Fibroblast of mammary gland (primary cell): ENCODE measurements at regions not wholly inside any gene's neighbourhood (a gene's known extent, or its start where the extent isn't known, plus 50 kb on each side); places are given as distances from the start of the nearest gene placed in this dataset.

Experiments used
- DNase-seq: peaks from one replicate; pipeline ENCODE4 v3.0.0-alpha.2; 2010; ENCODE audit warnings: low read depth
- H3K4me3 ChIP-seq: 2 replicates; pipeline ENCODE4 v1.5.1; 2011; ENCODE audit warnings: low read depth, mild to moderate bottlenecking, low read length, moderate library complexity; ENCODE audit not compliant: control insufficient read depth
- TF ChIP-seq, protein P1 (sequence below): conservative IDR thresholded peaks from 2 replicates; pipeline ENCODE4 v1.5.1; 2011; ENCODE audit warnings: low read depth, low read length, inconsistent platforms; ENCODE audit not compliant: control insufficient read depth, insufficient read depth

DNA sequence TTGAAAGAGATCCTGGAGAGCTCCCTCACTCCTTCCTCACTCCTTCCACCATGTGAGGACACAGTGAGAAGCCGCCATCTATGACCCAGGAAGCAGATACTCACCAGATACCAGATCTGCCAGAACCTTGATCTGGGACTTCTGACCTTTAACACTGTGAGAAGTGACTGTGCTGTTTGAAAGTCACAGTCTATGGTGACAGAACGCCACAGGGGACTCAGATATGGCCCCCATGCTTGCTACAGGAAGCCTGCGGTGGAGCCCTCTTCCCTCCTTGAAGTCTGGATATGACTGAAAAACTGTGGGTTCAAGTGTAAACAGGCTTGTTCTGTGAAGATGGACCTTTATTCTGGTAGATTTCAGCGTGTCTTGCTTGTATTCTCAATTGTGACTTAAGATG, 297.8 kb downstream of the KLF6 start:
- no peak for DNase-seq
- H3K4me3 ChIP-seq: no peak overlapping the region
- TF ChIP-seq, protein P1, sequence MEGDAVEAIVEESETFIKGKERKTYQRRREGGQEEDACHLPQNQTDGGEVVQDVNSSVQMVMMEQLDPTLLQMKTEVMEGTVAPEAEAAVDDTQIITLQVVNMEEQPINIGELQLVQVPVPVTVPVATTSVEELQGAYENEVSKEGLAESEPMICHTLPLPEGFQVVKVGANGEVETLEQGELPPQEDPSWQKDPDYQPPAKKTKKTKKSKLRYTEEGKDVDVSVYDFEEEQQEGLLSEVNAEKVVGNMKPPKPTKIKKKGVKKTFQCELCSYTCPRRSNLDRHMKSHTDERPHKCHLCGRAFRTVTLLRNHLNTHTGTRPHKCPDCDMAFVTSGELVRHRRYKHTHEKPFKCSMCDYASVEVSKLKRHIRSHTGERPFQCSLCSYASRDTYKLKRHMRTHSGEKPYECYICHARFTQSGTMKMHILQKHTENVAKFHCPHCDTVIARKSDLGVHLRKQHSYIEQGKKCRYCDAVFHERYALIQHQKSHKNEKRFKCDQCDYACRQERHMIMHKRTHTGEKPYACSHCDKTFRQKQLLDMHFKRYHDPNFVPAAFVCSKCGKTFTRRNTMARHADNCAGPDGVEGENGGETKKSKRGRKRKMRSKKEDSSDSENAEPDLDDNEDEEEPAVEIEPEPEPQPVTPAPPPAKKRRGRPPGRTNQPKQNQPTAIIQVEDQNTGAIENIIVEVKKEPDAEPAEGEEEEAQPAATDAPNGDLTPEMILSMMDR: no peak

DNA sequence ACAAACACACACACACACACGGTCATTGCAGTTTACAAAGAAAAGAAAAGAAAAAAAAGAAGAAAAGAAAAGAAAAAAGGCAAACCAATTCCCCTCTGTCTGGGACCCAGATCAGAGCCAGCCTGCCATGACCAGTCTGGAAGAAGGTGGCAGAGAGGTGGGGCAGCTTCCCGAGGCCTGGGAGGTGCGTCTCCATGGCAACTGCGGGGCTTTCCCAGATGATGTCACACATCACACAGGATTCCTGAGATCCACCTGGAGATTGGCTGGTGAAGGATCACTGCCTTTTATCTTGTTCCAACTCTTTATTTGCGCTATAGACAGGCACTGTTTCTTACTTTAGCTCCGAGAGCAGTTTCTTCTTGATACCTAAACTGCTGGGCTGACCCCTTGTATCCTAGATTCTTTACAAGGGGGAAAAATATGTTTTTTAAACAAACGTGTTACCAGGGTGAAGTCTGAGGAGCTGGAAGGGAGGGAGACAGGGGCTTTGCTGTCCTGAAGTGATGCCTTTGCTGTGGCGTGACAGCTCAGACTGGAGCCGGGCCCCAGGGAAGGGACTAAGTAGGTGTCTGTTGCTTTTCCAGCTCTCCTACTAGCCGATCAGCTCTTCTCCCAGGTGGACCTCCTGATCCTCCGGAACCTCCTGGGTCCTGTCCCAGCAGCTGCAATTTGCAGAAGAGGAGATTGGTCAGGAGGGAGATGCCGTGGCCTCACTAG, 298.5 kb downstream of the KLF6 start:
- no peak overlapping the region for H3K4me3 ChIP-seq
- TF ChIP-seq, protein P1: no peak
- peak; percentile 36 for DNase-seq

DNA sequence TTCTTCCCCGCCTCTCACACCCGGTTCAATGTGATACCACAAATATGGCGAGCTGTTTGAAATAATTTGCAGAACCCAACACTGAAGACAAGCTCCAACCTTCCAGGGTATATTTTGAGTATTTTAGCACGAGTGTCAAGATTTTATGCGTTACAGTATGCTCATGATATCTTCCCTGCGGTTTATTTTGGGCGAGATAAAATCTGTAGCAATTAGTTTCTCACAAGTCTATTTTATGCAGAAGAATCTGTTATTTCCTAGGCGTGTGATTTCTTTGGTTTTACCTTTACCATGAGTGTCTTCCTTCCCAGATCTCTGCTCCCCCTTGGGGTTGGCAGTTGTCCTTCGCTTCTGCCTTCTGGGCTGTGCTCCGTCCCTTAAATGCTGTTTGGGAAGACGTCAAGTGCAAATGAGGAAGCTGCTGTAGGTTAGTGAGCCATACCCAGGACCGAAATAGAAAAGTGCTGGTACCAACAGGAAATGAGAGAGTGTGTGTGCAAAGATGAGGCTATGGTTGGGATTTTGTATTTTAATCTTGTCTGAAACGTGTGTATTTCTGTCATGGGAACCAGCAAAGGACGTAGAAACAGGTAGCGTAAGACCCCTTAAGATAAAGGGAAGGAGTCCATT, 299.8 kb downstream of the KLF6 start:
- no peak for DNase-seq
- no peak overlapping the region for H3K4me3 ChIP-seq
- TF ChIP-seq, protein P1: no peak

DNA sequence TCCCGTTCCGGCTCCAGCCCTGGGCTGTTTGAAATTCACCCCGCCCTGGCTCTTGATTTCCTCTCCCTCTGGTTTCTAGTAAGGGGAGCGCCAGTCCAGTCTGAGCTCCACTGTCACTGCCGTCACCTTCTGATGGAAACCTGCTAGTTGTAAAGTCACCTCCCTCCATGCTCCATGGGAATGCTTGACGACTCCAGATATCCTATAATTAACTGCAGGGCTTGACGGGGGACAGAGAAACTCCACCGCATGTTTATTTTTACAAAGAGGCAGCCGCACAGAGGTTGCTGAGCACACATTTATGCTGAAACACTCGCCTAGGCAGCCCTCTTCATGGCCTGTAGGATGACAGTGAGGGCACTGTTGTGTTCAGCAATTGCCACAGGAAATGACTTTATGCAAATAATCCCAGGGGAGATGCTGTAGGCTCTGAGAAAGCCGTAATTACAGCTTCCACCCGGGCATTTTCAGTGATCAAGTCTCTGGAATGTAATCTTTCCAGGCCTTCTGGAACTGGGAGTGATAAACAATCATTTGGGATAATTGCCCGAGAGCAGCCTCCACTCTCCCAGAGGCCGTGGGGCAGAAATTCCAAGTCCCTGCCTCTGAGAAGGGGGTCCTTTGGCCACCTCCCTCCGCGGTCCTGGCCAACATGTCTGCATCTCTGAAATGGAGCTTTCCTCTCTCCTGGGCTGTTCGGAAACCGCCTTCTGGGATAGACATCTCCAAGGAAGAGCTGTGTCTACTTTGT, 300.5 kb downstream of the KLF6 start:
- H3K4me3 ChIP-seq: no peak overlapping the region
- TF ChIP-seq, protein P1: no peak
- peak; percentile 46 for DNase-seq

DNA sequence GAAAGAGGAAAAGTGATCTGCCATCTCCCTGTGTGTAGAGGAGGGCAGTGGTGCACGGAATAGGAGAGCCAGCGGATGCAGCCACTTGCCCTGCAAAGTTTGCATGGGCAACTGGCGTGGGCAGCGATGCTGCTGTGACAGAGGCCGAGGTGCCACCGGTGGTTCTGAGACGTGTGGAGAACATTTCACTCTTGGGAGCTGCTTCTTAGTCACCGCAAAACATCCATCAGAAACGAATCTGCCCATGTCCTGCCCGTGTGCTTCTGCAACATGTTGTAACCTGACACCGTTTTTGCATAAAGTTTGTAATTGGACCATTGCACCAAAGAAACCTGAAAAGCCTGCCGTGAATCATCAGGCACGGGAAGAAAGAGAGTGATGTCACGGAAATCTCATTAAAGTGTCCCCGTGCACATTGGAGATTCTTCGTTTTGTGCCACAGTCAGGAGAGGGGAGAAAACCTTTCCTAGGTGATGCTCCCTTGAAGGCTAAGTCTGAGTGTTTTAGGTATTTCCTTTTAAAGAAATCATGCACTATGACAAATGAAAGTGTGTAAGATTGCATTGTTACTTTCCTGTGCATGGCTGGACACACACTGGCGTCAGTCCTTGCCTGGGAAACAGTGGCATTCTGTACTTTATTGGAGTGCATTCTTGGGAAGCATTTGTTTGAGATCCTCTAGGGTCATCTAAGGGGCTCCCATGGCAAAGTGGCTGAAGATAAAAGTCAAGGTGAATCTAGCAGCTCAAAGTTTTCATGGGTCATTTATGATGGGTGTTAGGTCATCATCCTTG, 302.6 kb downstream of the KLF6 start:
- peak; percentile 96 for DNase-seq
- peak overlapping the region; percentile 2 for H3K4me3 ChIP-seq
- TF ChIP-seq, protein P1: no peak

DNA sequence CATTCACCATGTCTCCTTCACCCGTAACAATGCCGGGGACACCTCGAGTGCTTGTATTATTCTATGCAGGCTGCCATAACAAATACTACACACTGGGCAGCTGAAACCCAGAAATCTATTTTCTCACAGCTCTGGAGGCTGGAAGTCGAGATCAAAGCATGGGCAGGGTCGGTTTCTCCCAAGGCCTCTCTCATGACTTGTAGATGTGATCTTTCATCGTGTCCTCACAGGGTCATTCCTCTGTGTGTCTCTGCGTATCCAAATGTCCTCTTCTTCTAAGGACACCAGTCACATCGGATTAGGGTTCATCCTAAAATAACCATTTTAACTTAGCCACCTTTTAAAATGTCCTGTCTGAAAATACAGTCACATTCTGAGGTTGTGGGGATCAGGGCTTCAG, 303.5 kb downstream of the KLF6 start:
- DNase-seq: no peak
- TF ChIP-seq, protein P1: no peak
- H3K4me3 ChIP-seq: no peak overlapping the region
